ENCODE measurements at regions not wholly inside any gene's neighbourhood (a gene's known extent, or its start where the extent isn't known, plus 50 kb on each side); places are given as distances from the start of the nearest gene placed in this dataset.

GRCh38 chr10:89889606-89890005 is 188.2 kb downstream of the KIF20B start:
- H3K27ac ChIP-seq (ENCODE audit: low read depth, low read length), result no peak overlapping the region
- H3K36me3 Mint-ChIP-seq (ENCODE audit: low read depth), result no peaks in the 10 kb centered on the region
- H3K27ac Mint-ChIP-seq, result no peak overlapping the region
- no peaks in the 10 kb centered on the region for H3K27me3 Mint-ChIP-seq (ENCODE audit: insufficient read depth)
- H3K27me3 ChIP-seq (ENCODE audit: control insufficient read depth, insufficient read depth, low read length, poor library complexity, severe bottlenecking), result no peaks in the 10 kb centered on the region
- TF ChIP-seq, protein P1, sequence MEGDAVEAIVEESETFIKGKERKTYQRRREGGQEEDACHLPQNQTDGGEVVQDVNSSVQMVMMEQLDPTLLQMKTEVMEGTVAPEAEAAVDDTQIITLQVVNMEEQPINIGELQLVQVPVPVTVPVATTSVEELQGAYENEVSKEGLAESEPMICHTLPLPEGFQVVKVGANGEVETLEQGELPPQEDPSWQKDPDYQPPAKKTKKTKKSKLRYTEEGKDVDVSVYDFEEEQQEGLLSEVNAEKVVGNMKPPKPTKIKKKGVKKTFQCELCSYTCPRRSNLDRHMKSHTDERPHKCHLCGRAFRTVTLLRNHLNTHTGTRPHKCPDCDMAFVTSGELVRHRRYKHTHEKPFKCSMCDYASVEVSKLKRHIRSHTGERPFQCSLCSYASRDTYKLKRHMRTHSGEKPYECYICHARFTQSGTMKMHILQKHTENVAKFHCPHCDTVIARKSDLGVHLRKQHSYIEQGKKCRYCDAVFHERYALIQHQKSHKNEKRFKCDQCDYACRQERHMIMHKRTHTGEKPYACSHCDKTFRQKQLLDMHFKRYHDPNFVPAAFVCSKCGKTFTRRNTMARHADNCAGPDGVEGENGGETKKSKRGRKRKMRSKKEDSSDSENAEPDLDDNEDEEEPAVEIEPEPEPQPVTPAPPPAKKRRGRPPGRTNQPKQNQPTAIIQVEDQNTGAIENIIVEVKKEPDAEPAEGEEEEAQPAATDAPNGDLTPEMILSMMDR (conservative IDR thresholded peaks at IDR 0.05), result no peak
- H3K9me3 ChIP-seq (ENCODE audit: control insufficient read depth, low read length), result no peaks in the 10 kb centered on the region
- H3K4me3 Mint-ChIP-seq, result no peak overlapping the region
- peaks cover 13% of the 10 kb centered on the region for H3K4me1 Mint-ChIP-seq
- no peaks in the 10 kb centered on the region for H3K9me3 Mint-ChIP-seq
- H3K9ac ChIP-seq (ENCODE audit: extremely low read depth, low read length, poor library complexity, severe bottlenecking), result no peak overlapping the region
- 93 to 100% methylated on average over 1 to 2 of the region's 2 CpGs for WGBS, 2 experiments (ENCODE audit: insufficient coverage in 1 of 2, insufficient read length in 1 of 2)
- no peaks in the 10 kb centered on the region for H3K36me3 ChIP-seq (ENCODE audit: control insufficient read depth, insufficient read depth, low read length)
- no peak overlapping the region for H3K4me3 ChIP-seq (ENCODE audit: low read length)
- DNase-seq, result no peak
- no peaks in the 10 kb centered on the region for H3K4me1 ChIP-seq (ENCODE audit: control insufficient read depth, insufficient read depth, low read length)

GRCh38 chr10:89891006-89891535 is 189.7 kb downstream of the KIF20B start:
- Histone ChIP-seq H3K9ac (ENCODE audit: extremely low read depth, low read length, poor library complexity, severe bottlenecking) (no peak overlapping the region), H3K27me3 (ENCODE audit: control insufficient read depth, insufficient read depth, low read length, poor library complexity, severe bottlenecking) (no peaks in the 10 kb centered on the region), H3K4me3 (ENCODE audit: low read length) (no peak overlapping the region), H3K36me3 (ENCODE audit: control insufficient read depth, insufficient read depth, low read length) (no peaks in the 10 kb centered on the region), H3K9me3 (ENCODE audit: control insufficient read depth, low read length) (no peaks in the 10 kb centered on the region), H3K4me1 (ENCODE audit: control insufficient read depth, insufficient read depth, low read length) (no peaks in the 10 kb centered on the region), H3K27ac (ENCODE audit: low read depth, low read length) (no peak overlapping the region)
- Mint-ChIP-seq H3K27ac (no peak overlapping the region), H3K4me1 (peaks cover 13% of the 10 kb centered on the region), H3K27me3 (ENCODE audit: insufficient read depth) (no peaks in the 10 kb centered on the region), H3K9me3 (no peaks in the 10 kb centered on the region), H3K36me3 (ENCODE audit: low read depth) (no peaks in the 10 kb centered on the region), H3K4me3 (no peak overlapping the region)
- DNase-seq, result no peak
- 96% methylated on average over 2 of the region's 2 CpGs; no CpG with 5 or more reads in 1 of the 2 experiments for WGBS, 2 experiments (ENCODE audit: insufficient coverage in 1 of 2, insufficient read length in 1 of 2)
- TF ChIP-seq, protein P1 (conservative IDR thresholded peaks at IDR 0.05), result no peak

DNA sequence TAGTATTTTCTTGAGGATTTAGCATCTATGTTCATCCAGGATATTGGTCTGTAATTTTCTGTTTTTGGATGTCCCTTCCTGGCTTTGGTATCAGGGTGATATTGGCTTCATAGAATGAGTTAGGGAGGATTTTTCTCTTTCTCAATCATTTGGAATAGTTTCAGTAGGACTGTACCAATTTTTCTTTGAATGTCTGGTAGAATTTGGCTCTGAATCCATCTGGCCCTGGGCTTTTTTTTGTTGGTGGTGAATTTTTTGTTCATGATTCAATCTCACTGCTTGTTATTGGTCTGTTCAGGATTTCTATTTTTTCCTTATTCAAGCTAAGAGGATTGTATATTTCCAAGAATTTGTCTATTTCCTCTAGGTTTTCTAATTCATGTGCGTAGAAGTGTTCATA is 192.7 kb downstream of the KIF20B start:
- H3K27ac Mint-ChIP-seq, result no peak overlapping the region
- H3K36me3 Mint-ChIP-seq (ENCODE audit: low read depth), result no peaks in the 10 kb centered on the region
- no peak for DNase-seq
- WGBS, 2 experiments (ENCODE audit: insufficient coverage in 1 of 2, insufficient read length in 1 of 2), result 100% methylated on average over 1 of the region's 1 CpG; no CpG with 5 or more reads in 1 of the 2 experiments
- H3K4me3 Mint-ChIP-seq, result no peak overlapping the region
- no peak overlapping the region for H3K4me3 ChIP-seq (ENCODE audit: low read length)
- TF ChIP-seq, protein P1 (conservative IDR thresholded peaks at IDR 0.05), result no peak
- no peaks in the 10 kb centered on the region for H3K27me3 Mint-ChIP-seq (ENCODE audit: insufficient read depth)
- H3K4me1 ChIP-seq (ENCODE audit: control insufficient read depth, insufficient read depth, low read length), result no peaks in the 10 kb centered on the region
- H3K9me3 ChIP-seq (ENCODE audit: control insufficient read depth, low read length), result no peaks in the 10 kb centered on the region
- no peaks in the 10 kb centered on the region for H3K36me3 ChIP-seq (ENCODE audit: control insufficient read depth, insufficient read depth, low read length)
- H3K4me1 Mint-ChIP-seq, result peaks cover 6% of the 10 kb centered on the region
- H3K27me3 ChIP-seq (ENCODE audit: control insufficient read depth, insufficient read depth, low read length, poor library complexity, severe bottlenecking), result no peaks in the 10 kb centered on the region
- no peak overlapping the region for H3K9ac ChIP-seq (ENCODE audit: extremely low read depth, low read length, poor library complexity, severe bottlenecking)
- no peak overlapping the region for H3K27ac ChIP-seq (ENCODE audit: low read depth, low read length)
- H3K9me3 Mint-ChIP-seq, result no peaks in the 10 kb centered on the region
